Aorta (tissue), 5 donors: ENCODE measurements at regions not wholly inside any gene's neighbourhood (a gene's known extent, or its start where the extent isn't known, plus 50 kb on each side); places are given as distances from the start of the nearest gene placed in this dataset.
A peak's percentile ranks its signal among the peaks of the same experiment; 100 is the strongest.

Experiments used
- ATAC-seq: fragments of 200-7000 bp; cut with Tn5 transposase; one replicate; pipeline ENCODE4 v1.9.1; 2022; ENCODE audit warnings: moderate library complexity; ENCODE audit not compliant: low FRiP score
- DNase-seq, 2 donors: peaks; one replicate each; pipeline ENCODE4 v3.0.0-alpha.2; 2020
- H3K27ac ChIP-seq, 2 donors: one replicate each; pipeline ENCODE4 v1.5.1; 2013; ENCODE audit warnings: low read length in 2 of 2, mild to moderate bottlenecking in 2 of 2, moderate library complexity in 2 of 2, control low read depth in 1 of 2, inconsistent platforms in 1 of 2, low read depth in 1 of 2
- H3K27me3 ChIP-seq, 2 donors: one replicate each; pipeline ENCODE4 v1.6.1; 2013; ENCODE audit warnings: control low read depth in 1 of 2, low read length in 1 of 2, mild to moderate bottlenecking in 1 of 2, moderate library complexity in 1 of 2; ENCODE audit not compliant: insufficient read depth in 2 of 2, control insufficient read depth in 1 of 2
- H3K36me3 ChIP-seq, 2 donors: one replicate each; pipeline ENCODE4 v1.6.1; 2013; ENCODE audit warnings: control low read depth in 1 of 2, low read length in 1 of 2, mild to moderate bottlenecking in 1 of 2; ENCODE audit not compliant: insufficient read depth in 2 of 2, control insufficient read depth in 1 of 2
- H3K4me1 ChIP-seq, 2 donors: one replicate each; pipeline ENCODE4 v1.6.1; 2013; ENCODE audit warnings: low read length in 2 of 2, control low read depth in 1 of 2, mild to moderate bottlenecking in 1 of 2, moderate library complexity in 1 of 2; ENCODE audit not compliant: insufficient read depth in 2 of 2, control insufficient read depth in 1 of 2
- H3K4me3 ChIP-seq, 2 donors: one replicate each; pipeline ENCODE4 v1.5.1; 2013; ENCODE audit warnings: low read length in 2 of 2, control low read depth in 1 of 2, mild to moderate bottlenecking in 1 of 2
- H3K9me3 ChIP-seq: one replicate; pipeline ENCODE4 v1.6.1; 2013; ENCODE audit warnings: mild to moderate bottlenecking, low read length; ENCODE audit not compliant: control insufficient read depth
- WGBS, 2 donors: extraction: QIAGEN DNeasy Blood & Tissue Kit; methylation state at CpG; one replicate each; pipeline ENCODE4 v1.1.7; 2013; 5-methylcytosine and 5-hydroxymethylcytosine counted together
- intact Hi-C, 2 donors: fragments of 100-400 bp; cut with DNase I; formaldehyde crosslinking; loops; one replicate each; pipeline versions ENCODE4 v1.14.2 to v1.15.0; 2022
- donor health status: healthy with polysubstance abuse.
- donor health status: Bipolar disorder and iron deficiency.
- donor health status: DM: no; HTN: no; CAD: no.
- donor health status: DM: no; HTN: no; CAD: no.
- donor health status: DM: yes; HTN: yes; CAD: no.

- DNase-seq (no peak), ATAC-seq (no peak)
- Histone ChIP-seq H3K27ac (no peak overlapping the region), H3K27me3 (no peaks in the 10 kb centered on the region), H3K36me3 (no peaks in the 10 kb centered on the region), H3K4me3 (no peak overlapping the region), H3K9me3 (no peaks in the 10 kb centered on the region), H3K4me1 (no peaks in the 10 kb centered on the region)
- intact Hi-C loops: no loop called here
- 36 to 37% methylated on average over 1 of the region's 1 CpG for WGBS, 2 donors
These were observed 713.4 kb downstream of the PCDH18 start for GRCh38 chr4:136818811-136819330.

GRCh38 chr4:136812100-136812880 is 720.0 kb downstream of the PCDH18 start:
- Histone ChIP-seq H3K27ac (no peak overlapping the region), H3K4me3 (no peak overlapping the region), H3K27me3 (no peaks in the 10 kb centered on the region), H3K9me3 (no peaks in the 10 kb centered on the region), H3K36me3 (no peaks in the 10 kb centered on the region), H3K4me1 (no peaks in the 10 kb centered on the region)
- ATAC-seq: peak; percentile 31
- no peak for DNase-seq
- intact Hi-C loops: no loop called here
- 97 to 98% methylated on average over 42 of the region's 42 CpGs for WGBS, 2 donors

- H3K4me3 ChIP-seq: no peak overlapping the region
- intact Hi-C loops: no loop called here
- DNase-seq: no peak
- H3K4me1 ChIP-seq: no peaks in the 10 kb centered on the region
- H3K36me3 ChIP-seq: no peaks in the 10 kb centered on the region
- no peaks in the 10 kb centered on the region for H3K27me3 ChIP-seq
- no peak overlapping the region for H3K27ac ChIP-seq
- WGBS, 2 donors: 96 to 97% methylated on average over 14 of the region's 14 CpGs
- no peaks in the 10 kb centered on the region for H3K9me3 ChIP-seq
- peak; percentile 13 for ATAC-seq
These were observed 720.7 kb downstream of the PCDH18 start for GRCh38 chr4:136811496-136812077.

- Histone ChIP-seq H3K27ac (no peak overlapping the region), H3K4me3 (no peak overlapping the region), H3K4me1 (no peaks in the 10 kb centered on the region), H3K27me3 (no peaks in the 10 kb centered on the region), H3K9me3 (no peaks in the 10 kb centered on the region), H3K36me3 (no peaks in the 10 kb centered on the region)
- intact Hi-C loops: no loop called here
- DNase-seq: no peak
- ATAC-seq: no peak
- 94 to 100% methylated on average over 6 of the region's 6 CpGs for WGBS, 2 donors
These were observed 721.7 kb downstream of the PCDH18 start for GRCh38 chr4:136810626-136811025.

- Histone ChIP-seq H3K27me3 (no peaks in the 10 kb centered on the region), H3K36me3 (no peaks in the 10 kb centered on the region), H3K27ac (no peak overlapping the region), H3K4me3 (no peak overlapping the region), H3K4me1 (no peaks in the 10 kb centered on the region), H3K9me3 (peaks cover 2% of the 10 kb centered on the region)
- DNase-seq: no peak
- no peak for ATAC-seq
- WGBS, 2 donors: 96 to 100% methylated on average over 1 of the region's 1 CpG
- intact Hi-C loops: no loop called here
These were observed 725.5 kb downstream of the PCDH18 start for GRCh38 chr4:136806844-136807243.

- Histone ChIP-seq H3K27me3 (no peaks in the 10 kb centered on the region), H3K27ac (no peak overlapping the region), H3K36me3 (no peaks in the 10 kb centered on the region), H3K4me1 (no peaks in the 10 kb centered on the region), H3K9me3 (peaks cover 2% of the 10 kb centered on the region), H3K4me3 (no peak overlapping the region)
- intact Hi-C loops: no loop called here
- no peak for ATAC-seq
- WGBS, 2 donors: 92% methylated on average over 2 of the region's 2 CpGs
- DNase-seq: no peak
These were observed 726.7 kb downstream of the PCDH18 start for GRCh38 chr4:136805617-136806016.

- intact Hi-C loops: no loop called here
- Histone ChIP-seq H3K4me1 (no peaks in the 10 kb centered on the region), H3K36me3 (no peaks in the 10 kb centered on the region), H3K9me3 (peaks cover 2% of the 10 kb centered on the region), H3K27ac (no peak overlapping the region), H3K27me3 (no peaks in the 10 kb centered on the region), H3K4me3 (no peak overlapping the region)
- no peak for DNase-seq
- WGBS, 2 donors: 64 to 67% methylated on average over 3 of the region's 3 CpGs
- ATAC-seq: no peak
These were observed 728.9 kb downstream of the PCDH18 start for GRCh38 chr4:136803433-136803832.

- no peak for DNase-seq
- H3K36me3 ChIP-seq: no peaks in the 10 kb centered on the region
- no peak overlapping the region for H3K27ac ChIP-seq
- intact Hi-C loops: no loop called here
- peaks cover 2% of the 10 kb centered on the region for H3K9me3 ChIP-seq
- H3K4me1 ChIP-seq: no peaks in the 10 kb centered on the region
- WGBS, 2 donors: 31 to 38% methylated on average over 3 of the region's 3 CpGs
- H3K27me3 ChIP-seq: no peaks in the 10 kb centered on the region
- ATAC-seq: no peak
- H3K4me3 ChIP-seq: no peak overlapping the region
These were observed 732.0 kb downstream of the PCDH18 start for GRCh38 chr4:136800248-136800647.

- H3K4me3 ChIP-seq: no peak overlapping the region
- 59 to 85% methylated on average over 3 of the region's 3 CpGs for WGBS, 2 donors
- H3K9me3 ChIP-seq: no peaks in the 10 kb centered on the region
- H3K36me3 ChIP-seq: no peaks in the 10 kb centered on the region
- intact Hi-C loops: loop anchor here in 1 of 2 donors (10.0 kb wide), 1 partner anchor 832 kb away; no protein-coding TSS in a partner anchor
- H3K4me1 ChIP-seq: no peaks in the 10 kb centered on the region
- no peaks in the 10 kb centered on the region for H3K27me3 ChIP-seq
- DNase-seq: no peak
- ATAC-seq: no peak
- no peak overlapping the region for H3K27ac ChIP-seq
These were observed 735.3 kb downstream of the PCDH18 start for GRCh38 chr4:136796953-136797352.
